ENCODE measurements at regions not wholly inside any gene's neighbourhood (a gene's known extent, or its start where the extent isn't known, plus 50 kb on each side); places are given as distances from the start of the nearest gene placed in this dataset.

GRCh38 chr2:6590442-6590841, 275.3 kb downstream of the CMPK2 start:
- DNase-seq (ENCODE audit: low read depth): no peak
- POLR2A ChIA-PET: no interaction called here
- Histone ChIP-seq H3K27me3 (ENCODE audit: control insufficient read depth, insufficient read depth, low read length) (no peaks in the 10 kb centered on the region), H3K4me3 (ENCODE audit: low read depth, low read length) (no peak overlapping the region), H3K36me3 (ENCODE audit: control insufficient read depth, insufficient read depth, low read length) (no peaks in the 10 kb centered on the region)
- TF ChIP-seq, protein P1, sequence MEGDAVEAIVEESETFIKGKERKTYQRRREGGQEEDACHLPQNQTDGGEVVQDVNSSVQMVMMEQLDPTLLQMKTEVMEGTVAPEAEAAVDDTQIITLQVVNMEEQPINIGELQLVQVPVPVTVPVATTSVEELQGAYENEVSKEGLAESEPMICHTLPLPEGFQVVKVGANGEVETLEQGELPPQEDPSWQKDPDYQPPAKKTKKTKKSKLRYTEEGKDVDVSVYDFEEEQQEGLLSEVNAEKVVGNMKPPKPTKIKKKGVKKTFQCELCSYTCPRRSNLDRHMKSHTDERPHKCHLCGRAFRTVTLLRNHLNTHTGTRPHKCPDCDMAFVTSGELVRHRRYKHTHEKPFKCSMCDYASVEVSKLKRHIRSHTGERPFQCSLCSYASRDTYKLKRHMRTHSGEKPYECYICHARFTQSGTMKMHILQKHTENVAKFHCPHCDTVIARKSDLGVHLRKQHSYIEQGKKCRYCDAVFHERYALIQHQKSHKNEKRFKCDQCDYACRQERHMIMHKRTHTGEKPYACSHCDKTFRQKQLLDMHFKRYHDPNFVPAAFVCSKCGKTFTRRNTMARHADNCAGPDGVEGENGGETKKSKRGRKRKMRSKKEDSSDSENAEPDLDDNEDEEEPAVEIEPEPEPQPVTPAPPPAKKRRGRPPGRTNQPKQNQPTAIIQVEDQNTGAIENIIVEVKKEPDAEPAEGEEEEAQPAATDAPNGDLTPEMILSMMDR (IDR thresholded peaks at IDR 0.05; ENCODE audit: insufficient read depth, low read depth, low read length): no peak
- CTCF ChIA-PET: no interaction called here

DNA sequence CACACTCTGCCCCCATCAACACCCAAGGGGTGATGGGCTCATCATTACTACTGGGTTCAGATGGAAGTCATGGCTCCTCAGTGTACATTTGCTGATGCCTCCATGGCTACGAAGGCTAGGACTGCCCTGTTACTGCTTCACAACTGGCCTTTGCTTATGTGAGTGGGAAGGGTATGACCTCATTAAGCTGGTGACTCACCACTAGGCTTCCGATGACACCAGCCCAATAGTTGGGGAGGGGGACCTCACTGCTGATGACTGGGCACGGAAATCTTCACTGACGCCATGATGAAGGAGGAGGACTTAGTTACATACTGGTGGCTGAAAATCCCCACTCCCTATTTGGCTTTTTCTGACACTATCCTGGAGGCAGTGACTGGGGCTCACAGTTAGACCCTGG, 263.2 kb downstream of the CMPK2 start:
- Histone ChIP-seq H3K4me3 (ENCODE audit: low read depth, low read length) (no peak overlapping the region), H3K36me3 (ENCODE audit: control insufficient read depth, insufficient read depth, low read length) (no peaks in the 10 kb centered on the region), H3K27me3 (ENCODE audit: control insufficient read depth, insufficient read depth, low read length) (no peaks in the 10 kb centered on the region)
- TF ChIP-seq, protein P1 (IDR thresholded peaks at IDR 0.05; ENCODE audit: insufficient read depth, low read depth, low read length): no peak
- no peak for DNase-seq (ENCODE audit: low read depth)
- ChIA-PET POLR2A (no interaction called here), CTCF (no interaction called here)

- no peak for DNase-seq (ENCODE audit: low read depth)
These were observed 259.7 kb downstream of the CMPK2 start for GRCh38 chr2:6605836-6606505.

DNA sequence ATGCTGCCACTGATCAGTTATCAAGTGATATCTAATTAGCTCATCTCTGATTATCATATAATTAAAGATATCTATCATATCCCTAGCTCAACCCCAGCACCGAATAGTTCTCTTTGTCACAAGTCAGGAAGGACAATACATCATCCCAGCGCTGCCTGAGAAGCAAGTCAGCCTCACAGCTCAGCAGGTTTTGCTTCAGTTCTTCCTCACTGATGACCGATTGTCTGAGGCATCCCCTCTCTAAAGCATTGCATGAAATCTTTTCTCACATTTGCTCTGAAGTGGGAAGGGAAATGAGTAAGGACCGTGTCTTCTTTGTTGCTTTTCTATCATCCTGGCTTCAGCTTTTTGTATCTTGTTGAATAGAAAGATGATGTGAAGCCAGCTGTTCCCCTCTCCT, 247.9 kb downstream of the CMPK2 start:
- TF ChIP-seq, protein P1 (IDR thresholded peaks at IDR 0.05; ENCODE audit: insufficient read depth, low read depth, low read length): no peak
- ChIA-PET POLR2A (no interaction called here), CTCF (no interaction called here)
- H3K27me3 ChIP-seq (ENCODE audit: control insufficient read depth, insufficient read depth, low read length): no peaks in the 10 kb centered on the region
- H3K4me3 ChIP-seq (ENCODE audit: low read depth, low read length): no peak overlapping the region
- no peaks in the 10 kb centered on the region for H3K36me3 ChIP-seq (ENCODE audit: control insufficient read depth, insufficient read depth, low read length)
- DNase-seq (ENCODE audit: low read depth): no peak

More at GRCh38 chr2:6605836-6606505, 259.7 kb downstream of the CMPK2 start:
- H3K36me3 ChIP-seq (ENCODE audit: control insufficient read depth, insufficient read depth, low read length): no peaks in the 10 kb centered on the region
- TF ChIP-seq, protein P1 (IDR thresholded peaks at IDR 0.05; ENCODE audit: insufficient read depth, low read depth, low read length): no peak
- H3K4me3 ChIP-seq (ENCODE audit: low read depth, low read length): no peak overlapping the region
- ChIA-PET POLR2A (no interaction called here), CTCF (no interaction called here)
- no peaks in the 10 kb centered on the region for H3K27me3 ChIP-seq (ENCODE audit: control insufficient read depth, insufficient read depth, low read length)

DNA sequence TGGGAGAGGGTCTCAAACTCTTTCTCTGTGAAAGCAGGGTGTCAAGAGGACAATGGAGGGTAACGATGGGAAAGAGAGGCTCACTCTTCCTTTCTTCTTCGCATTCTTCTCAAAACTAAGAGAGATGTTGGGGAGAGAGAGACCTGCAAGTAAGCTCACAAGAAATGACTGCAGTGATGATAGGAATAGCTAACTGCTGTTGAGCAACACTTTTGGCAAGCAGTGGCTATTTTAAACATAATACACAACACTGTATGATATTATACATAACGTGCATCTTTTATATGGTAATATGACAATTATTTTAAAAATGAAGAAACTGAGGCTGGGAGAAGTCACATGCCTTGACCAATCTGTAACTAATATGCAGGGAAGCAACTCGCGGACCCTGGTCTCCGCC, 247.5 kb downstream of the CMPK2 start:
- ChIA-PET POLR2A (no interaction called here), CTCF (no interaction called here)
- no peak overlapping the region for H3K4me3 ChIP-seq (ENCODE audit: low read depth, low read length)
- no peak for DNase-seq (ENCODE audit: low read depth)
- H3K27me3 ChIP-seq (ENCODE audit: control insufficient read depth, insufficient read depth, low read length): no peaks in the 10 kb centered on the region
- no peaks in the 10 kb centered on the region for H3K36me3 ChIP-seq (ENCODE audit: control insufficient read depth, insufficient read depth, low read length)
- TF ChIP-seq, protein P1 (IDR thresholded peaks at IDR 0.05; ENCODE audit: insufficient read depth, low read depth, low read length): no peak
